ENCODE measurements at regions not wholly inside any gene's neighbourhood (a gene's known extent, or its start where the extent isn't known, plus 50 kb on each side); places are given as distances from the start of the nearest gene placed in this dataset.

DNA sequence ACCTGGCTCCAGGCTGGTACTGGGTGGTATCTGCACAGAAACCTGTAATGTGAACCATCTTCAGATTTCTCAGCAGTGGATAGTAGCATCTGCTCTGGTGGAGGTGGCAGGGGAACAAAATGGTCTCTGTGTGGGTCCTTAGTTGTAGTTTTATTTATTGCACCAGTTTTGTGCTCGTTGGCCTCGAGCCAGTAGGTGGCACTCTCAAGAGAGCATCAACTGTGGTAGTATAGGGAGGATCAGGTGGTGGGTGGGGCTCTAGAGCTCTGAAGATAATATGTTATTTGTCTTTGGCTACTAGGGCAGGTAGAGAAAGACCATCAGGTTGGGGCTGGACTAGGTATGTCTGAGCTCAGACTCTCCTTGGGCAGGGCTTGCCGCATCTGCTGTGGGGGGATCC is 254.0 kb upstream of the GPR149 start:
- TF ChIP-seq EZH2phosphoT487 (IDR thresholded peaks at IDR 0.05; ENCODE audit: low read depth, severe bottlenecking, unreplicated experiment) = no peak
- TF ChIP-seq, protein P1, sequence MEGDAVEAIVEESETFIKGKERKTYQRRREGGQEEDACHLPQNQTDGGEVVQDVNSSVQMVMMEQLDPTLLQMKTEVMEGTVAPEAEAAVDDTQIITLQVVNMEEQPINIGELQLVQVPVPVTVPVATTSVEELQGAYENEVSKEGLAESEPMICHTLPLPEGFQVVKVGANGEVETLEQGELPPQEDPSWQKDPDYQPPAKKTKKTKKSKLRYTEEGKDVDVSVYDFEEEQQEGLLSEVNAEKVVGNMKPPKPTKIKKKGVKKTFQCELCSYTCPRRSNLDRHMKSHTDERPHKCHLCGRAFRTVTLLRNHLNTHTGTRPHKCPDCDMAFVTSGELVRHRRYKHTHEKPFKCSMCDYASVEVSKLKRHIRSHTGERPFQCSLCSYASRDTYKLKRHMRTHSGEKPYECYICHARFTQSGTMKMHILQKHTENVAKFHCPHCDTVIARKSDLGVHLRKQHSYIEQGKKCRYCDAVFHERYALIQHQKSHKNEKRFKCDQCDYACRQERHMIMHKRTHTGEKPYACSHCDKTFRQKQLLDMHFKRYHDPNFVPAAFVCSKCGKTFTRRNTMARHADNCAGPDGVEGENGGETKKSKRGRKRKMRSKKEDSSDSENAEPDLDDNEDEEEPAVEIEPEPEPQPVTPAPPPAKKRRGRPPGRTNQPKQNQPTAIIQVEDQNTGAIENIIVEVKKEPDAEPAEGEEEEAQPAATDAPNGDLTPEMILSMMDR (IDR thresholded peaks at IDR 0.05; ENCODE audit: poor library complexity) = no peak

Measured in hepatocyte (in vitro differentiated cells).